HG03139 (cell line): ENCODE measurements at regions not wholly inside any gene's neighbourhood (a gene's known extent, or its start where the extent isn't known, plus 50 kb on each side); places are given as distances from the start of the nearest gene placed in this dataset.
"Not testable (repeated sequence)": the region's sequence is repeated elsewhere in the genome, so short reads cannot be mapped to it uniquely, and the experiment has no call there.

Experiments used
- ATAC-seq: cut with Tn5 transposase; IDR thresholded peaks from one replicate; pipeline ENCODE4 v1.9.1; 2021; ENCODE audit not compliant: unreplicated experiment

GRCh38 chr7:152594801-152595200 lies 81.1 kb downstream of the XRCC2 start:
- ATAC-seq, result no peak

- no peak for ATAC-seq
These were observed 84.0 kb downstream of the XRCC2 start for GRCh38 chr7:152591976-152592375.

DNA sequence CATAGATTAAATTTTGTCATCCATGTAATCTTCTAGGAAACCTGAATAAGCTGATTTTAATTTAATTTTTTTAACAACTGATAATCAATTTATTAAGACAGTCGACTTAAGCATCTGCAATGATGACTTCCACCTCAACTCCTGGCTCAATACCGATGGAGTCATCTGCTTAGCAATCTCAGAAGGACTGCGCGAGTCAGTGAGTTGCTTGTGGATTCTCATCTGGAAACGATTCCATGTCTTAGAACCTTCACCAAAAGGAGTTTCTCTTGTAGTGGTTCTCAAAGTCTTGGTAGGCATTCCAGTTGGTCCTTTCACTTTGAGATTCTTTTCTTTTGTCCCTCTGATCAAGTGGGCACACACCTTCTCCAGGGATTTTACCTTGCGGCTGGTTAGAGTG lies 85.5 kb downstream of the XRCC2 start:
- ATAC-seq, result no peak

DNA sequence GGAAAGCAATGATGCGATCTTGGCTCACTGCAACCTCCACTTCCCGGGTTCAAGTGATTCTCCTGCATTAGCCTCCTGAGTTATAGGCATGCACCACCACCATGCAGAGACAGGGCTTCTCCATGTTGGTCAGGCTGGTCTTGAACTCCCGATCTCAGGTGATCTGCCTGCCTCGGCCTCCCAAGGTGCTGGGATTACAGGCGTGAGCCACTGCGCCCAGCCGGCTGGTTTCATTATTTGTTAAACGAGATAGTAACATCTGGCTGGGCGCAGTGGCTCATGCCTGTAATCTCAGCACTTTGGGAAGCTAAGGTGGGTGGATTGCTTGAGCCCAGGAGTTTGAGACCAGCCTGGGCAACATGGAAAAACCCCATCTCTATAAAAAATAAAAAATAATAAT lies 86.1 kb downstream of the XRCC2 start:
- ATAC-seq, result not testable (repeated sequence)

- no peak for ATAC-seq
These were observed 87.6 kb downstream of the XRCC2 start for GRCh38 chr7:152588350-152588749.

GRCh38 chr7:152587366-152587765 lies 88.6 kb downstream of the XRCC2 start:
- ATAC-seq, result no peak

GRCh38 chr7:152583006-152583405 lies 92.9 kb downstream of the XRCC2 start:
- no peak for ATAC-seq

DNA sequence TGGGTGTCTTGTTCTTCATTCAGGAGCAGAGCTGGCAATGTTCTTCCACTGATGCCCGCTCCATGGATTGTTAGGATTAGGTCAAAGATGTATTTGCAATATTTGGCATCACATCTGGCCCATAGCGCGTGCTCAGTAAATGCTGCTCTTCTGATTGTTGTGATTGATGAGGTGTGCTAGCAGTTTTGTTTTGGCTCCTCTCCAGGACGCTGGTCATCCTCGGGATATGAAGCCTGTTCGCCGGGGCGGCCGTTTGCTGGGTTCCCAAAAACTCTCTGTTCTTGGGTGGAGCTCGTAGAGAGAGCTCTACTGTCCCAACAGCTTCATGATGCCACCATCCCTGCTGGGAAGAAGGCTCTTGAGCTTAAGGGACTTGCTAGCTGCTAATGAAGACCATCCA lies 96.9 kb downstream of the XRCC2 start:
- ATAC-seq, result no peak

DNA sequence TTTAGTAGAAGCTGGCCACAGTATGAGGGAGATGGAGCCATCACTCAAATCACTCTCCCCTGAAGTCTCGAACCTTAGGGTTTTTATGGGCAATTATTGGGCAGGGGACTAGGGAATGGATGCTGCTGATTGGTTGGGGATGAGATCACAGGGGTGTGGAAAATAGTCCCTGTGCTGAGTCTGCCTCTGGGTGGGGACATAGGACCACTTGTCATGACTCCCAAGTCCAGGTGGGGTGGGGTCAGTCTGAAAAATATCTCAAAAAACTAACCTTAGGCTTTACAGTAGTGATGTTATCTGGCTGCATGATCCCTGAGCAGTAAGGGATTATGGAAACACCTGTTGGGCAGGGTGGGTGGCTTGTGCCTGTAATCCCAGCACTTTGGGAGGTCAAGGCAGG lies 98.6 kb downstream of the XRCC2 start:
- no peak for ATAC-seq

DNA sequence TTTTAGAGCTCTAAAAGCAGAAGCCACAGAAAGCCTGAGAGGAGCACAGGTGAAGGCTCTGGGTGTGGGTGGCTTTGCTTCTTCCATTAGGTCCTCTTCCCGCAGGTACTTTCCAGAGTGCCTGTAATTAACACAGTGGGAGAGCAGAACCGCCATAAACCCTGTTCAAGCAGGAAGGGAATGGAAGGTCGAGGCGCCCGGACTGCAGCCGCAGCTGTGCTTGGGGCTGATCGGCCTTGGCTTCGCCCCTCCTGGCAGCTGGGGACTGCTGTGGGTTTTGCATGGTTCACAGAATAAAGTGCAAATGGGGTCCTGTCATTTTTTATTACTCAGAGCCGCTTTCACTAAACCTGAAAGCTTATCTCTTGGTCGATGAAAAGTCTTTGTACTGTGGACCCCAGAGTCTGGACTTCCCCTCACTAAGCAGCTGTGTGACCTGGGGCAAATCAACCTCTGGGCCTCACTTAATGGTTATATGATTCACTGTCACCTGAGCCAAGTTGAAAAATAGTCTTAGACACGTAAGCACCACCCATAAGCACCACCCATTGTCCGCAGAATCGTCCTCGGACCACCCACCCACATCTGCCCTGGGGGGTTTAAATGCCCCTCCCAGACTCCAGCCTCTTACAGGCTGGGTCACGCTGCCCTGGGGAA lies 100.9 kb downstream of the XRCC2 start:
- ATAC-seq, result peak; percentile 55

- ATAC-seq, result not testable (repeated sequence)
These were observed 102.8 kb downstream of the XRCC2 start for GRCh38 chr7:152573186-152573585.

DNA sequence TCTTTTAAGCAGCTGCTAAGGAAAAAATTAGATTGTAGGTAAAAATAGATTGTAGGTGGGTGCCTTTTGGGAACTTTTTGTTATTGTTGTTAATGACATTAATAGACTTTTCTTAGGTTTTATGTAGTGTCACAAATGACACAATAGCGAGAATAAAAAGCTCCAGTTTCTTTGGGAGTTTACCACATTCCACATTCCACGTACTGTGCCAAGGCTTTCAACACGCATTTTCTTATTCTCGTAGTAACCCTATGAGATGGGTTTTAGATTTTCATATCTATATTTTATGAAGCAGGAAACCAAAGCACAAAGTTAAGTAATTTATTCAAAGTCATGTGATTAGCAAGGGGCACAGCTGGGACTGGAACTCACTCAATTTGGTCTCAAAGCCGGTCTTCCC lies 103.8 kb downstream of the XRCC2 start:
- no peak for ATAC-seq

DNA sequence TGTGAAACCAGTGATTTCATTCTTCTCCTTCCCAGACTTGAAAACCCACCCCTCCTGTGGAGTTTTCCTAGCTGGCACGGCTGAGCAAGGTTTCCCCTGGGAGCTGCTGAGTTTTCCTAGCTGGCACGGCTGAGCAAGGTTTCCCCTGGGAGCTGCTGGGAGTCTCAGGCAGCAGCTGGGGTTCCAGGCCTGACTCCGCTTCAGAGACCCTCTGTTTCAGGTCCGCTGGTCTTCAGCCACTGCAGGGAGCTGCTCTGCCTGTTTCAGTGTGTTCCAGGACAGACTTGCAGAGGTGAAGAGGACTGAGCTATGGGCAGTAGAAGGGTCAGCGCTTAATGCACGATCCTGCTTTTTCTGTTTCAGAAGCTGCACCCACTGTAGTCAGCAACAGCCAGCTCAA lies 104.9 kb downstream of the XRCC2 start:
- ATAC-seq, result no peak

GRCh38 chr7:152568972-152569371 lies 107.0 kb downstream of the XRCC2 start:
- ATAC-seq, result no peak

DNA sequence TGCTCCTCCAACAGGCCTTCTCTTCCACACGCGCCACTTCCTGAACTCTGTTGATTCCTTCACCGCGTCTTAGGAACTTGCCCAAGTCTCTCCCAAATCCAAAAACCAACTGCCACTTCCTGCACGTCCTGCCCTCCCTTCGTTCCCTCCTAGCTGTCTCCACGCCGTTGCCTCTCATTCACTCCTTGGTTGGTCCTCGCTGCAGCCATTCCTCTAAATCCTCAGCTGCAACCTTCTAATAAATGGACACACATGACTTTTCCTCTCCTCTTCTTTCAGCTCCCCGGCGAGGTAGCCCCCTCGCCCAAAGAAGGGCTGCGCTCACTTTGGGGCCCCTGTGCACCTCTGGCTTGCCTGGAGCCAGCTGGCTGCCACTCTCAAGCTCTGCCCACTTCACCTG lies 110.2 kb downstream of the XRCC2 start:
- no peak for ATAC-seq

- no peak for ATAC-seq
These were observed 111.2 kb downstream of the XRCC2 start for GRCh38 chr7:152564656-152565250.

DNA sequence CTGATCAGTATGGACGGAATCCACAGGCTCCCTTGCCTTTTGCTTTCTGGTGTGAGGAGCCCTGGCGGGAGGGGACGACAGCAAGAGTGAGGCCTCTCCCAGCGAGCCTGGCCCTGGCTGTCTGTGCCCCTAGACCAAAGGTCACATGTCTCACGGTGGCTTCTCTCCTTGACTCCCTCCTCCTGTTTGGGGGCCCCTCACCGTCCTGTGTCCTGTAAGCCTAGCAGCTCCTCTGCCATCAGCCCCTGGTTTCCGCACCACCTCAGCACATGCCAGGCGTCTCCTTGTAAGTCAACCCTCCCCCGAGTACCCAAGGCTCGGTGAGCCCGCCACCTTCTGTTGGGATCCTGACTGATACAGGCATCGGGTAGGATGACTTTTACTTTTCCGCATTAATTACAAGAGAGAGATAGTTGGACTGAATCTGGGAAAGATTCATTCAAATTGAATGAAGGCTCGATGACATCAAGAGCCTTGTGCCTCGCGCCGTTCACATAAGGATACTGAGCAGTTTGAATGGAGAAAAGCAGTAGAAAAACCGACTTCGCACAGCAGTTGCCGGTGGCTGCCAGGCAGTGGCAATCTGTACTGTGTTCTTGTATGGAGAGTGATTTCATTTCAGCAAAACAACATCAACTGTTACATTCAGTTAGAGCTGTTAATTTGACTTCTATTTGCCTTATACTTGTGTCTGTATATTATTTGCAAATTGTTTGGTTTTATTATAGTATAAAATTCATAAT lies 119.8 kb downstream of the XRCC2 start:
- no peak for ATAC-seq

- no peak for ATAC-seq
These were observed 118.0 kb upstream of the KMT2C start for GRCh38 chr7:152553671-152554317.

GRCh38 chr7:152551304-152552036 lies 115.7 kb upstream of the KMT2C start:
- no peak for ATAC-seq

DNA sequence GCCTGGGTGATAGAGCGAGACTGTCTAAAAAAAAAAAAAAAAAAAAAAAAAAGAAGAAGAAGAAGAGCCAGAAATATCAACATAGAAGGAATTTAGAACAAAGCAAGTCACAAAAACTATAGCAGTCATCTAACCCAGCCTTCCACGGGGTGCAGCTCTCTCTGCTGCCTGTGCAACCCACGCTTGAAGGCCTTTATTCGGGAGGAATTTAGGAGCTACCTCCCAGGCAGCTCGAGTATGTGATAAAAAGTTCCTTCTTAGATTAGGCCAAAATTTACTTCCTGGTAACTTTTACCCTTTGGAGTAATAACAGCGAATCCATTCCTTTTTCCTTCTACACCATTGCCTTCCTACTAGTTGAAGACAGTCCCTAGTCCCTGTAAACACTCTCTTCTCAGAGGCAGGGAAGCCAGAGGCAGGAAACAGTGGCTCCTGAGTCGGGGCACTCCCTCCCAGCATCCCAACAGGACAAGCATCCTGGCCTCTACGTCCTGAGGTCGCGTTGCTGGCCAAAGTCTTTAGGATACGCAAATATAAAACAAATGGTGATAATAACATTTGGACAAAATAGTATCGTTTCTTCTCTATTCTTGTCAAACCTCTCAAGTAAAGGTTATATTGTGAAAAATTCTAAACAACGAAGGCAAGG lies 109.3 kb upstream of the KMT2C start:
- ATAC-seq, result no peak

- no peak for ATAC-seq
These were observed 108.7 kb upstream of the KMT2C start for GRCh38 chr7:152544481-152544927.
